ENCODE measurements at regions not wholly inside any gene's neighbourhood (a gene's known extent, or its start where the extent isn't known, plus 50 kb on each side); places are given as distances from the start of the nearest gene placed in this dataset.

DNA sequence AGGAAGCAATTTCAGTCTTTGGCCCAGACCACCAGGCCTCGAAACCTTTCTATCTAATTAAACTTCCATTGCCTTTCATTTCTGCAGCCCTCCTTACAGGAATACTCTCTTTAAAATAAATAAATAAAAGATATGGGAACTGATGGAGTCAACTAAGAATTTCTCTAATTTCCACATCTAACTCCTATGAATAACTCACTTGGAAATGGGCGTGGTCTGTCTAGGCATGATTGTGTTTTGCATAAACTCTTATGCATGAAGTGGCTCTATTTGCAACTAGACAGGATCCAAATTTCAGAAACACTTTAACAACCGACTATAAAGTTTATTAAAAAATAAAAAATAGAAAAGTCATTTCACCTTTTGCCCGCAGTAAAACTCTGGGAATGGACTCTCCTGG lies 199.5 kb downstream of the ADSS2 start:
- TF ChIP-seq, protein P1, sequence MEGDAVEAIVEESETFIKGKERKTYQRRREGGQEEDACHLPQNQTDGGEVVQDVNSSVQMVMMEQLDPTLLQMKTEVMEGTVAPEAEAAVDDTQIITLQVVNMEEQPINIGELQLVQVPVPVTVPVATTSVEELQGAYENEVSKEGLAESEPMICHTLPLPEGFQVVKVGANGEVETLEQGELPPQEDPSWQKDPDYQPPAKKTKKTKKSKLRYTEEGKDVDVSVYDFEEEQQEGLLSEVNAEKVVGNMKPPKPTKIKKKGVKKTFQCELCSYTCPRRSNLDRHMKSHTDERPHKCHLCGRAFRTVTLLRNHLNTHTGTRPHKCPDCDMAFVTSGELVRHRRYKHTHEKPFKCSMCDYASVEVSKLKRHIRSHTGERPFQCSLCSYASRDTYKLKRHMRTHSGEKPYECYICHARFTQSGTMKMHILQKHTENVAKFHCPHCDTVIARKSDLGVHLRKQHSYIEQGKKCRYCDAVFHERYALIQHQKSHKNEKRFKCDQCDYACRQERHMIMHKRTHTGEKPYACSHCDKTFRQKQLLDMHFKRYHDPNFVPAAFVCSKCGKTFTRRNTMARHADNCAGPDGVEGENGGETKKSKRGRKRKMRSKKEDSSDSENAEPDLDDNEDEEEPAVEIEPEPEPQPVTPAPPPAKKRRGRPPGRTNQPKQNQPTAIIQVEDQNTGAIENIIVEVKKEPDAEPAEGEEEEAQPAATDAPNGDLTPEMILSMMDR (conservative IDR thresholded peaks at IDR 0.05; ENCODE audit: low read depth, low read length): no peak
- TF ChIP-seq EZH2phosphoT487 (IDR thresholded peaks at IDR 0.05; ENCODE audit: borderline replicate concordance, low read length): no peak

Data from PC-3 (cell line).